DMS114 treated with DMSO at 0.1 percent for 48 hours (cell line): ENCODE measurements at regions not wholly inside any gene's neighbourhood (a gene's known extent, or its start where the extent isn't known, plus 50 kb on each side); places are given as distances from the start of the nearest gene placed in this dataset.
"Not testable (repeated sequence)": the region's sequence is repeated elsewhere in the genome, so short reads cannot be mapped to it uniquely, and the experiment has no call there.

Experiments
- DNase-seq: peaks from one replicate; lab custom pipeline; 2025; ENCODE audit not compliant: unreplicated experiment; lab: John Stamatoyannopoulos, UW

DNA sequence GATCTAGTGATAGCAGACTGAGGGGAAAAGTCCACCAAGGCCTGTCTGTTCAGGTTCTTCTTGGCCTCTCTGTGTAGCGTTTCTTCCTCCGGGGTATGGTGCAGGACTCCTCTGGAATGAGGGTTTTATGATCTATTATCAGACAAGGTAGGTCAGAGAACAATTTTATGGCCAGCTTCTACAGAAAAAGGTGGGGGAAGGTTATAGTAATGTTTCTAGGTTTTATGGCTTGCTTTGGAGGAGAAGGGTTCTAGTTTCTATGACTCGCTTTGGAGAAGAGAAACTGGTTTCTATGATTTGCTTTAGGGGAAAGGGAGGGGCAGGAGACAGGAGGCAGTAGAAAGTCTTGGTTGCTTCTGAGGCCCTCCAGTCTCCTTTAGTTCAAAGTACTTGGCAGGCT, 144.8 kb upstream of the LAMA2 start:
- no peak for DNase-seq

DNA sequence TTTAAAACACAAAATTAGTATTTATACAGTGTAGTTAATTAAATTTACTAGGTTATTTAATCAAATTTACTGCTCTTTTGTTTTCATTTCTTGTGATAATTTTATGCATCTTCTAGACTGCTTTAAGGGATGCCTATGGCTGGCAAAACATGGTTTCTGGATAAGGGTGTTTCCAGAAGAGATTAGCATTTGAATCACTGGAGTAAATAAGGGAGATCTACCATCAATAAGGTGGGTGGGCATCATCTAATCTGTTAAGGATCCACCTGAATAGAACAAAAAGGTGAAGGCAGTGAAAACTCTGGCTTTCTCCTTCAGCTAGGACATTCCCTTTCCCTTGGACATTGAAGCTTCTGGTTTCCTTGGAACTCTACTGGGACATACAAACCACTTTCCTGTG, 146.2 kb upstream of the LAMA2 start:
- no peak for DNase-seq

DNA sequence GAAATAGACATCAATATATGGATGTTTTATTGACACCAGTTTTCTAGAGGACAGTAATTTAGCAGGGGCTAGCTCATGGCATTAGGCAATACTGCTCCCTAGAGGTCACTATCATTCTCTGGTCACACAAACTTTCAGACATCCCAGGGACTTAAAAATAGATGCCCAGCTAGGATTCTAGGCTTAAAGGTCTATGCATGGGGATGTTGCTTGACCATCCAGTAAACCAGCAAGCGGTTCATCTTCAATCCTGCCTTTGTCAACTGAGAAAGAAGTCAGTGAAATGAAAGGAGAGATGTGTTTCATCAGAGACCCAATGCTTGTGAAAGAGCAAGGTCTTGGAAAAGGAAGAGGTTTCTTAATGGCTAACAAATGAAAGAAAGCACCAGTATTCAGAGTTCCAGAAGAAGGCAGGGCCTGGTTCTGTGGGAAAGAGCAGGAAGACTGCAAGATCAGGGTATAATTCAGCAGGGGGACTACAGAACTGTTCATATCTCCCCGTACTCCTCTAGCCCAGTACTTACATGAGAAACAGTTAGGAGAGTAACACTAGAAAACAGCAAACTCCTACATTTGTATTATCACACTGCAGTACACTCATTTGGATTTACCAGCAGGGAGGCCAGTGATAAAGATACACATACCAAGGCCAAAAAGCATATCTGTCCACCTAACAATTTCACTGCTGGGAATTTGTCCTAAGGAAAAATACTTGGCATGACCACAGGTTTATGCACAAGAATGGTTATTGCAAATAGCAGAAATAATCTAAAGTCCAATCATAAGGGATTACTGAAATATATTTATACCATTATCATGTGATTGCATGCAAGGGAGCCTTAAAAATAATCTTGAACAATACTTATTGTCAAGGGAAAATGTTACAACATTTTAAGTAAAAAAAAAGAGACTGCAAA, 151.4 kb upstream of the LAMA2 start:
- DNase-seq = no peak

DNA sequence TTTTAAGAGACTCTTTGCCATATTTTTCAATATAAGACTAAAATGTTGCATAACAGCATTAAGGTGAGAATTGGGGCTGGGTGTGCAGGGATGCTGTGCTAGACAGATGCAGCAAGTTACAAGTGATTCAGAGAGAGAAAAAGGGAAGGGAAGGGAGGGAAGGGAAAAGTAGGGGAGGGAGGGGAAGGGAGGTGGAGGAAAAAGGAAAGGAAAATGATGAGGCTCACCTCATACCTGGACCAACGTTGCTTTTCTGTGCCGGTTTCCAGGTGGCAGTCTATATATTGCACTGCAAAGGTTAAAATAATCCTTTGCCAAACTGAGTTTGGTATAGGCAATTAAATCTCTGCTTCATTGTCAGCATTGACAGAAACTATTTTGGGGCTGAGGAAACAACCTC, 155.4 kb upstream of the LAMA2 start:
- DNase-seq = no peak

DNA sequence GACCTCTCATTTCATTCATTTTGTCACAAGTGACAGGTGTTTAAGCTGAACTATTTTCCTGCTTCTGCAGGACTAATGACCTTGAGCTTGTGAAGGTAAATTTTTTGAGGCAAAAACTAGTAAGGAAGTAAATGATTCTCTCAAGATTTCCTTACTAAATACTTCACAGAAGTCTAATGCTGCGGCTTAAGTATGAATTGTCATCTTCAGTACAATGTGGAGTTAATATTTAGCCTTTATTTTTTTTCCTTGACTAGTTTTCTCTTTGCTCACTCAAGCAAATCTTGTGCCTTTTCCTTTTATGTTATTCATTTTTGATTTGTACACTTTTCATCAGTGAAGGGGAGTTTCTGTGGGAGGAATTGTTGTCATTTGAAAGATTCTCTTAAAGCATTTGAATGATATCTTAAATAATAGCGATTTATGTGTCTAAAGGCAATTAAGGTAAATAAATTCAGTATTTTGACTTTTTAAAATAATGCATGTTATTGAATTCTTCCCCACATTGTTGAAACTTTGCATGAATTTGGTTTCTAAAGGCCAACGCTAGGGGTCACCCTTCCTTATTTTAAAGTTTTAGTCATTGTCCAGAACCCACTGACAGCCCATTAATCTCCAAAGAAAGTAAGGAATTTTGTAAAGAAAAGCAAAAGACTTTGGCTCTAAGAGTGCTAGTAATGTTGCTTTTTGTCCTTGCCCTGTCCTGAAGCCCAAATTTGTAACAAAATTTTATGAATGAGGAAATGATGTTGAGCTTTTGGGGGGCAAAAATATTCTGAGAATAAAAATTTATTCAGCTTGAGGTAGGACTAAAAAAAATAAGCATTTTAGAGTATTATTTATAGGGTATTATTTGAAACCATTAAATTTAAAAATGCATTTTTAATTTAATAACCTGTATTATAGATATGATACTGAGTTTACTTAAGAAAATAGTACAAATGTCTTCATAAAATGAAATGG, 157.4 kb upstream of the LAMA2 start:
- no peak for DNase-seq

DNA sequence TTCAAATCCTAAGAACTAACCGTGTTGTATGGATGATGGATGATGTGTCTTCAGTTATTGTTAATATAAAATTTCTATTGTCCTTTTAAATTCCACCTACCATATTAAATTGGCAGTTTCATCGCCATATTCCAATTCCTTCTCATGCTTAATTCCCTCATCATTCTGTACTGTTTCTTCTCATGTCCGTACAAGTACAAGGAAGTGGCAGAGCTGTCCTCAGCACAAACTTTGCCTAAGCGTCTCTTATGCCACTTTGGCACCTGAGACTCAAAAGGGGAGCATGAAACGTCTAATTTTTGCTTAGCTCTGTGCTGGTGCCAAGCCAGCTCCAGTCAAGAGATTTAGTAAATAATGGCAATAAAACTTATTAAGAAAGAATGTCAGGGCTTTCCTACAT, 158.2 kb upstream of the LAMA2 start:
- no peak for DNase-seq

DNA sequence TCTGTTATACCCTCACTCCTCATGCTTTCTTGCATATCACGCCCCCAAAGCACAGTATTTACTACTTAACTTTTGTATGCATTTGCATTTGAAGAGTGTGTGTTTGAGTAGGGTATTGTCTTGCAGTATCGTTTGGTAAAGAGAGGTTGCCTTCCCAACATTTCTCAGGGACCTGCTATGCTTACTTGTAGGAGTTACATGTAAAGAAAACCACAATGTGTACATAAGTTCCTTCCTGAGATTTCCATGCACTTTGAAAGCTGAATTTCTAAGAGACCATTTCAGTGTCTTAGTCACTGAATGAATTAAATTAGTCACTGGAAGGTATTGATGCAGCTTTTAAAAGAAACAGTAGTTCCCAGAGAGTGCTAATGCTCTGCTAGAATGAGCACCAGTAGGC, 159.3 kb upstream of the LAMA2 start:
- DNase-seq = no peak

DNA sequence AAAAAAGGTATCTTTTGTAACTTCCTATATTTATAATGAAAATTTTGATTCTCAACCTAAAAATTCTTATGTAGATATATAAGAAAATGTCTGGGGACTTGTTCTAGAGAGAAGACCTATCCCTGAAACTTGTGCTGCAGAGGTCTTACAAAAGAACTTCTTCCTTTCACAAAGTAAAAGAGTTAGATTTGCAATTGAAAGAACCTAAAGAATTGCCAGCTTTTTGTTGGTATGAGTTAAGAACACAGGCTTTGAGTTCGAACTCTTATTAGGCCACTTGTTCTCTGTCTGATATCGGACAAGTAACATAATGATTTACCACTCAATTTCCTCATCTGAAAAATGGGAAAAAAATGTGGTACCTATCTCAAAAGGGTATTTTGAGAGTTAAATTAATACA, 162.0 kb upstream of the LAMA2 start:
- DNase-seq = no peak

DNA sequence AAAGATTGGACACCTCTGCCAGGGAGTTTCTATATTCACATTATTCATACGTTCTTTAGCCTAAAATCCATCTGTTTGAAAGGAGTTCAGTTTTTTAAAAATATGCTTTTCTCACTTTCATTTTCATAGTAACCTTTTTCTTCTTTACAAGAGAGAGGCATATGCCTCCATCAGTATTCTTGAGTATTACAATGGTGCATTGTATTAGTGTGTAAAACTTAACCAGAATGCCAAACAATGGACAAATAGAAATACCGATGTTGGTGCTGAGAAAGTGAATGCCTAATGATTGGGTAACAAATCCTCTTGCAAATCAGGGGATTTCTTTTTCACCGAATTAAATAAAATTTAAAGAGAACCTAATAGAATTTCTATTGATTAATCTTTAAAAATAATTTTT, 163.2 kb upstream of the LAMA2 start:
- no peak for DNase-seq

DNA sequence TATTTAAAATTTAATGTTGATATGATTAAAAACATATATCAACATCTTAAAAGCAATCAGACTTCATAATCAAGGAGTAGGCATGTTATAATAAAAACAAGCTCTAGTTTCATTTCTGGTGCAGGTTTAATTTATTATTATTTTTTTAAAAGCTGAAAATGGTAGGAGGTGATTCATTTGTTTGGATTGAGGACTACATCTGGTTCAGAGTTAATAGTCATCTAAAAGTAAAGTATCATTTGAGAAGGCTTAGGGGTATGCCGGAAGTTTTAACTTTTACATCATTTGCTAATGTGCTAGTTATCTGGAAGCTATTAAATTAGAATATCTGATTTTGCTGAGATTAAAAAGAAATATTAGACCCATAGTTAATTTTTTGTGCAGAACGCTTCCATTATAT, 169.5 kb upstream of the LAMA2 start:
- no peak for DNase-seq

DNA sequence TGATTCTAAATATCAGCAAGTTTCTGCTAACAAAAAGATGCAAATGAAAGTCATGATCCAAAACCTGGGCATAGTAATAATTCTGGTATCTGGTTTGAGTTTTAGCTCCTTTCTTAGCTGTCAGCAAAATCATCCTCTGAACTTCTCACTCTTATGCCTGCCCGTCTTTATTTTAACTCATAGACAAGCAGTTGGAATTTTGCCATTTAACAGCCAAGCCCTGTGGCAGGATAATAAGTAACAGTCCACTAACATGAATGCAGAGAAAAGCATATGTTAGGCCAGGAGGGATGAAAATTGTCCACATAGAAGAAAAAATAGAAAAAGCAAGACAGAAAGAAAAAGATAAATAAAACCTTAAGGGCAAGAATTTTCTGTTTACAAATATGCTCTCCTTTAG, 170.0 kb upstream of the LAMA2 start:
- DNase-seq = no peak

DNA sequence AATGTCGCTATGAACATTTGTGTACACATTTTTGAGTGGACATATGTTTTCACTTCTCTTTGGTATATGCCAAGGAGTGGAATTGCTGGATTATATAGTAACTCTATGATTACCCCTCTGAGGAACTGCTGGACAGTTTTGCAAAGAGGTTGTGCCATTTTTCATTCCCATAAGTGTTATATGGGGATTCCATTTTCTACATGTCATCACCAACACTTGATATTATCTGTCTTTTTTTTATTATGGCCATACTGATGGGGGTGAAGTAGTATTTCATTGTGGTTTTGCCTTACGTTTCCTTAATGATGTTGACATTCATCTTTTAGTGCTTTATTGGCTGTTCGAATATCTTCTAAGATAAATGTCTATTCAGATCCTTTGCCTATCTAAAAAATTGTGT, 171.8 kb upstream of the LAMA2 start:
- no peak for DNase-seq

DNA sequence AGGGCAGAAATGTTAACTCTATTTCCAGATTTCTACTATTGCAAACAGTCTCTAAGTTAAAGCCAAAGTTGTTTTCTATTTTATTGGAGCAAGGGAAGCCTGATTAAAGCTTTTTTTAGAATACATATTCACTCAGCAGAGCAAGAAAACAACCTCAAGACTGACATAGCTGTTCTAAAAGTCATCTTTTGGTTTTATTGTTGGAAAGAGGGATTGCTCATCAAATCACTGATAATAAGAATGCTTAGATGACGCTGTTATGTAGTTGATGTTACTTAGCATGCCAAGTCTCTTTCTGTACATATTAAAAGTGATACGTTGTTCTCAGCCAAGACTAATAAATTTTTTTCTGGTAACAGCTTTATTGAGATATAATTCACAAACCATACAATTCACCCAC, 172.6 kb upstream of the LAMA2 start:
- no peak for DNase-seq

DNA sequence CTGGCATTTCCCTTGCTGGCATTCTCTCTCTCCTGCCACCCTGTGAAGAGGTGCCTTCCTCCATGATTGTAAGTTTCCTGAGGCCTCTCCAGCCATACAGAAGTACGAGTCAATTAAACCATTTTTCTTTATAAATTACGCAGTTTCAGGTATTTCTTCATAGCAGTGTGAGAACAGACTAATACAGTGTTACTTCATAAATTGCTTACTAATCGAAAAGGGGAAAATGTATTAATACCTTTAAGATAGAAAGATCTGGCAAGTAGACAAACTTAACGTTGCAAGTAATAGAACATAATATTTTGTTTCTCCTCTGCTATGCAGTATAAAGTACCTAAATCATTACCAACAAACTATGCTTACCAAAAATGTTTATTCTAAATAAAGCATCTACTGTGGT, 178.3 kb upstream of the LAMA2 start:
- DNase-seq = no peak

DNA sequence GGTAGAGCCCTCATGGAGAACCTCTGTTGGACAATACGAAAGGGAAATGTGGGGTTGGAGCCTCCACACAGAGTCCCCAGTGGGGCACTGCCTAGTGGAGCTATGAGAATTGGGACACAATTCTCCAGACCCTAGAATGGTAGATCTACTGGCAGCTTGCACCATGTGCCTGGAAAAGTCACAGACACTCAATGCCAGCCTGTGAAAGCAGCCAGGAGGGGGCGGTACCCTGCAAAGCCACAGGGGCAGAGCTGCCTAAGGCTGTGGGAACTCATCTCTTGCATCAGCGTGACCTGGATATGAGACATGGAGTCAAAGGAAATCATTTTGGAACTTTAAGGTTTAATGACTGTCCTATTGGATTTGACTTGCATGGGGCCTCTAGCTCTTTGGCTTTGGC, 179.1 kb upstream of the LAMA2 start:
- DNase-seq = not testable (repeated sequence)

DNA sequence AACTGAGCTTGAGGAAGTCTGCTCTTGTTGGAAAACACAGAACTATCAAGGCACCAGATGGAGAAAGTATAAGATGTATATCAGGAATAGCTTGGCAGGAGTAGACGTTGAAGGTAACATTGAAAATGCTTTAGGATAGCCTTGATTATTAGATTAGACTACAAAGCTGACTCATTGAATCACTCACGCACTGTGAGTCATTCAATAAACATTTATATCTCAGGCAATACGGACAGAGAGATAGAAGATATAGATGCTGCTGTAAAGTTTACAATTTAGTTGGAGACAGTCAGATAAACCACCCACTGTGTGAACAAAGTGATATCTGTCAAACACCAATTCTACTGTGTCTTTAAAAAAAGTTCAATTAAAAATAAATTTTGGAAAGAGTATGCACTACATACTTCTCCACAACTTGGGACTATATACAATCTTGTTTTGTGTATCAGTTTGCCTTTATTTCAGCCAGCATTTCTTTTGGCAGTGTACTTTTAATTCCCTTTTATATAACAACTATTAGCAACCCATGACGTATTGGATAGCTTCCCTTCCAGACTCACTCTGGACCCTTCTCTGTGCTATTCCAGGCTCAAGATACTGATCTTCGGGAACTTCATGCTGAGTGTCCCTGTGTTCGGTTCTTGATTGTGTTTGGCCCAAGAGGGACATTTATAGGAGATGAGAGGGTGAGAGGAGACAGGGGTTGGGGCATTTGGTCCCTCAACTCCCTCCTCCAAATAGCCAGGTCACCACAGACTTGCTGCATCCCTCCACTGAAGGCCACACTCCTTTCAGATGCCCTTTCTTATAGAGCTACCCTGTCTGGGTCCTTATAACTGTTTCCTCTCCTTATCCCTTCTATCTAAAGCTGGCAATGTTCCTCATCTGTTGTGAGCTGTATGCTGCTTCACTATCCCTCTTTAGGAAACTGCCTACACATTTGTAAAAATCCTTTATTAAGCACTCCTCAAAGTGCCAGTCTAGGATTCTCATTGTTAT, 176.6 kb upstream of the PTPRK start:
- no peak for DNase-seq

DNA sequence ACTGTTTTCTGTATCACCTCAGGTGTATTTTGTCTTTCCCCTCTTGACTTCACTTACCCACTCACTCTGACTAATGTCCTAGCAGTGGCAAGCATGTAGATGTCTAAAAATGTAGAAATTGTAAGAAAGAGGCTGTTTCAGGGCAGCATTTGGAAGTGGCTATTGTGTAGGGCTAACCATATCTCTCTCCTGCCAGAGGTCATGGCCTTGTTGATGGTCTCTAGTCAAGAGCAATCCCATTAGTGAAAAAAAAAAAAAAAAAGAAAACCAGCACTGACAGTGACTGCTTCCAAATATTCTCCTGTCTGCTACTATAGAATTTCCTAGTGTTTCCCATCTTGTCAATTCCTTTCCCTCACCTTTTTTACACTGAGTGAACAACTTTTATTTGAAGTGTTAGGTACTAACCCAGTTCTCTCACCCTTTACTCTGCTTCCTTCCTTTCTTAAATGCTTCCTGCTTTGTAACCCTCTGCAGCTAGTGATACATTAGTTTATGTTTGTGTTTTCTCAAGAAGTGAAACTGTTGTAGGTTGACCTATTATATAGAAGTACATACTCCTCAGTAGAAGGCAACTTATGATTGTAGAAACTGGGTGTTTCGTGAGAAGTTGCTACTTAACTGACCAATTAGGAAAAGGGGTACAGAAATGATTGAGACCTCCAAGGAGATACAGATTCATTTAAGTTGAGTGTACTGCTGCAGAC, 174.1 kb upstream of the PTPRK start:
- DNase-seq = no peak

DNA sequence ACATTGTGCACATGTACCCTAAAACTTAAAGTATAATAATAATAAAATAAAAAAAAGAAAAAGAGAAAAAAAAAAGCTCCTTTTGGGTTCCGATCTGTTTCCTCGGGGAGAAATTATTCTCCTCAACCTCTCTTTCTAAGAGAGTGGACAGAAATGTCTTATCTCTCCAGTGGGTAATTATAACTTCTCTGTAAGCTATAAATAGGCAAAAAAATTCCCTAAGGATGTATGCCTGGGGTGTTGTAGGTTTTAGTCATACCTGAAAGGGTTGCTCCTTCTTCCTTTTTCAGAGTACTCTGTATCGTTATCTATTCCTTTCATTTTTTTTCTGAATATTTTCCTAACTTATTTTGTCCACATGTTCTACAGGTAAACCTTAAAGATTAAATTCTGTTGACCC, 169.7 kb upstream of the PTPRK start:
- DNase-seq = no peak

DNA sequence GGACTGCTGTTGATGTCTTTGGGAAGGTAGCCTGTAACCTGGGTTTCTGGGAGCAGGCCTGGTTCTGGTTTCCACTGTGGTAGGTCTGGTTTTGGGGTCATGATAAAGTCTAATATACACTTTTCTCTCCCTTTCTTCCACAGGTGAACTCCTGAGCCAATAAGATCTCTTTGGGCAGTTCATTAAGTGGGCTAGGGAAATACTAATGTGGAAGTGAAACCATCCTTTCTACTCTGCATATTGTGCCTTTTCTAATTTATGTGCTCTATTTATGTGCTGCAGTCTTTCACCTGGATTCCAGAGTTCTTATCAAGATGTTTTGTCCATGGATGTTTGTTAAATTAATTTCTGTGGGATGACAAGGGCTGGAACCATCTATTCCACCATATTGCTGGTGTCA, 165.7 kb upstream of the PTPRK start:
- no peak for DNase-seq

DNA sequence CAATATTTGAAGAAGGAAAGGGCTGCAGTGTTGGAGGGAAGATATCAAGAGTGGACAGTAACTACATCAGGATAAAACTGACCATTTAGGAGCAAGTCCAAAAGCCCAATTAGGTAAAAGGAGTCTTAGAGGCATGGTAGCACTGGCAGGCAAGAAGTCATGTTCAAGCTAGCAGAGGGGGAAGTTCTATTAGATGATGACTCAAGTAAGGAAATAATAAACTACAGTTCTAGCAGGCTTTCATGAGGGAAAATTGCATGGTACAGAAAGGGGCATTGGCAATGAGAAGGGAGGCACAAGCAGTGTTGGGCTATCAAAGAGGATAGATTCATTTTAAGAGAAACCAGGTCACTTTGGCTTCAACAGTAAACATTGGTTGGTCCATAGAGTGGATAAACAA, 156.1 kb upstream of the PTPRK start:
- DNase-seq = no peak
